ENCODE measurements at regions not wholly inside any gene's neighbourhood (a gene's known extent, or its start where the extent isn't known, plus 50 kb on each side); places are given as distances from the start of the nearest gene placed in this dataset.

GRCh38 chr5:102018279-102018678 lies 277.8 kb downstream of the SLCO4C1 start:
- no peak overlapping the region for H2AFZ ChIP-seq (ENCODE audit: low read depth, low read length)
- no peaks in the 10 kb centered on the region for H4K20me1 ChIP-seq (ENCODE audit: insufficient read depth)
- no peaks in the 10 kb centered on the region for H3K79me2 ChIP-seq (replicated peaks; ENCODE audit: insufficient read depth, low read length)
- no peaks in the 10 kb centered on the region for H3K27me3 ChIP-seq (ENCODE audit: insufficient read depth, low read depth, low read length)
- H3F3A ChIP-seq (ENCODE audit: insufficient read depth, low read length, poor library complexity, severe bottlenecking): no peaks in the 10 kb centered on the region
- H3K4me3 ChIP-seq (ENCODE audit: low read length): no peak overlapping the region
- no peaks in the 10 kb centered on the region for H3K9me3 ChIP-seq (ENCODE audit: low read length)
- no peak overlapping the region for H3K9ac ChIP-seq (ENCODE audit: low read length)
- no peaks in the 10 kb centered on the region for H3K9me2 ChIP-seq (ENCODE audit: insufficient read depth, low read length)
- H3K27ac ChIP-seq (ENCODE audit: low read length): no peak overlapping the region
- no peak for TF ChIP-seq SMC3 (conservative IDR thresholded peaks at IDR 0.05; ENCODE audit: poor library complexity)
- TF ChIP-seq, protein P1, sequence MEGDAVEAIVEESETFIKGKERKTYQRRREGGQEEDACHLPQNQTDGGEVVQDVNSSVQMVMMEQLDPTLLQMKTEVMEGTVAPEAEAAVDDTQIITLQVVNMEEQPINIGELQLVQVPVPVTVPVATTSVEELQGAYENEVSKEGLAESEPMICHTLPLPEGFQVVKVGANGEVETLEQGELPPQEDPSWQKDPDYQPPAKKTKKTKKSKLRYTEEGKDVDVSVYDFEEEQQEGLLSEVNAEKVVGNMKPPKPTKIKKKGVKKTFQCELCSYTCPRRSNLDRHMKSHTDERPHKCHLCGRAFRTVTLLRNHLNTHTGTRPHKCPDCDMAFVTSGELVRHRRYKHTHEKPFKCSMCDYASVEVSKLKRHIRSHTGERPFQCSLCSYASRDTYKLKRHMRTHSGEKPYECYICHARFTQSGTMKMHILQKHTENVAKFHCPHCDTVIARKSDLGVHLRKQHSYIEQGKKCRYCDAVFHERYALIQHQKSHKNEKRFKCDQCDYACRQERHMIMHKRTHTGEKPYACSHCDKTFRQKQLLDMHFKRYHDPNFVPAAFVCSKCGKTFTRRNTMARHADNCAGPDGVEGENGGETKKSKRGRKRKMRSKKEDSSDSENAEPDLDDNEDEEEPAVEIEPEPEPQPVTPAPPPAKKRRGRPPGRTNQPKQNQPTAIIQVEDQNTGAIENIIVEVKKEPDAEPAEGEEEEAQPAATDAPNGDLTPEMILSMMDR (IDR thresholded peaks at IDR 0.05; ENCODE audit: poor library complexity, severe bottlenecking): no peak
- TF ChIP-seq, protein P2, sequence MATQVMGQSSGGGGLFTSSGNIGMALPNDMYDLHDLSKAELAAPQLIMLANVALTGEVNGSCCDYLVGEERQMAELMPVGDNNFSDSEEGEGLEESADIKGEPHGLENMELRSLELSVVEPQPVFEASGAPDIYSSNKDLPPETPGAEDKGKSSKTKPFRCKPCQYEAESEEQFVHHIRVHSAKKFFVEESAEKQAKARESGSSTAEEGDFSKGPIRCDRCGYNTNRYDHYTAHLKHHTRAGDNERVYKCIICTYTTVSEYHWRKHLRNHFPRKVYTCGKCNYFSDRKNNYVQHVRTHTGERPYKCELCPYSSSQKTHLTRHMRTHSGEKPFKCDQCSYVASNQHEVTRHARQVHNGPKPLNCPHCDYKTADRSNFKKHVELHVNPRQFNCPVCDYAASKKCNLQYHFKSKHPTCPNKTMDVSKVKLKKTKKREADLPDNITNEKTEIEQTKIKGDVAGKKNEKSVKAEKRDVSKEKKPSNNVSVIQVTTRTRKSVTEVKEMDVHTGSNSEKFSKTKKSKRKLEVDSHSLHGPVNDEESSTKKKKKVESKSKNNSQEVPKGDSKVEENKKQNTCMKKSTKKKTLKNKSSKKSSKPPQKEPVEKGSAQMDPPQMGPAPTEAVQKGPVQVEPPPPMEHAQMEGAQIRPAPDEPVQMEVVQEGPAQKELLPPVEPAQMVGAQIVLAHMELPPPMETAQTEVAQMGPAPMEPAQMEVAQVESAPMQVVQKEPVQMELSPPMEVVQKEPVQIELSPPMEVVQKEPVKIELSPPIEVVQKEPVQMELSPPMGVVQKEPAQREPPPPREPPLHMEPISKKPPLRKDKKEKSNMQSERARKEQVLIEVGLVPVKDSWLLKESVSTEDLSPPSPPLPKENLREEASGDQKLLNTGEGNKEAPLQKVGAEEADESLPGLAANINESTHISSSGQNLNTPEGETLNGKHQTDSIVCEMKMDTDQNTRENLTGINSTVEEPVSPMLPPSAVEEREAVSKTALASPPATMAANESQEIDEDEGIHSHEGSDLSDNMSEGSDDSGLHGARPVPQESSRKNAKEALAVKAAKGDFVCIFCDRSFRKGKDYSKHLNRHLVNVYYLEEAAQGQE (IDR thresholded peaks at IDR 0.05; ENCODE audit: borderline replicate concordance): no peak
- no peak for TF ChIP-seq TAF1 (IDR thresholded peaks at IDR 0.05; ENCODE audit: low read depth)
- no peak for TF ChIP-seq MXI1 (conservative IDR thresholded peaks at IDR 0.05; ENCODE audit: poor library complexity, severe bottlenecking)
- TF ChIP-seq EP300 (conservative IDR thresholded peaks at IDR 0.05; ENCODE audit: poor library complexity, severe bottlenecking): no peak
- TF ChIP-seq POLR2AphosphoS5 (IDR thresholded peaks at IDR 0.05): no peak
- no peak overlapping the region for H3K4me2 ChIP-seq (ENCODE audit: low read length)
- no peaks in the 10 kb centered on the region for H3K36me3 ChIP-seq (ENCODE audit: insufficient read depth, low read length)

GRCh38 chr5:102014371-102014770 lies 281.7 kb downstream of the SLCO4C1 start:
- no peaks in the 10 kb centered on the region for H3K9me2 ChIP-seq (ENCODE audit: insufficient read depth, low read length)
- H3K36me3 ChIP-seq (ENCODE audit: insufficient read depth, low read length): no peaks in the 10 kb centered on the region
- no peak overlapping the region for H3K27ac ChIP-seq (ENCODE audit: low read length)
- H3F3A ChIP-seq (ENCODE audit: insufficient read depth, low read length, poor library complexity, severe bottlenecking): no peaks in the 10 kb centered on the region
- no peaks in the 10 kb centered on the region for H3K79me2 ChIP-seq (replicated peaks; ENCODE audit: insufficient read depth, low read length)
- no peak overlapping the region for H3K9ac ChIP-seq (ENCODE audit: low read length)
- H2AFZ ChIP-seq (ENCODE audit: low read depth, low read length): no peak overlapping the region
- H3K9me3 ChIP-seq (ENCODE audit: low read length): no peaks in the 10 kb centered on the region
- no peak overlapping the region for H3K4me2 ChIP-seq (ENCODE audit: low read length)
- H3K27me3 ChIP-seq (ENCODE audit: insufficient read depth, low read depth, low read length): no peaks in the 10 kb centered on the region
- no peaks in the 10 kb centered on the region for H4K20me1 ChIP-seq (ENCODE audit: insufficient read depth)
- no peak for TF ChIP-seq SMC3 (conservative IDR thresholded peaks at IDR 0.05; ENCODE audit: poor library complexity)
- no peak for TF ChIP-seq EP300 (conservative IDR thresholded peaks at IDR 0.05; ENCODE audit: poor library complexity, severe bottlenecking)
- TF ChIP-seq POLR2AphosphoS5 (IDR thresholded peaks at IDR 0.05): no peak
- TF ChIP-seq, protein P1 (IDR thresholded peaks at IDR 0.05; ENCODE audit: poor library complexity, severe bottlenecking): no peak
- no peak for TF ChIP-seq RAD21 (conservative IDR thresholded peaks at IDR 0.05)
- no peak for TF ChIP-seq MXI1 (conservative IDR thresholded peaks at IDR 0.05; ENCODE audit: poor library complexity, severe bottlenecking)
- TF ChIP-seq TAF1 (IDR thresholded peaks at IDR 0.05; ENCODE audit: low read depth): no peak
- TF ChIP-seq, protein P2 (IDR thresholded peaks at IDR 0.05; ENCODE audit: borderline replicate concordance): no peak
- no peak for TF ChIP-seq EZH2 (IDR thresholded peaks at IDR 0.05; ENCODE audit: borderline replicate concordance, insufficient read depth, low read length, poor library complexity, severe bottlenecking)
- H3K4me3 ChIP-seq (ENCODE audit: low read length): no peak overlapping the region
